MM.1S (cell line): ENCODE measurements at regions not wholly inside any gene's neighbourhood (a gene's known extent, or its start where the extent isn't known, plus 50 kb on each side); places are given as distances from the start of the nearest gene placed in this dataset.

Experiments used
- EZH2 ChIP-seq: fragments of 300-600 bp; sonication (generic); optimal IDR thresholded peaks from 2 replicates; pipeline ENCODE3; 2017; ENCODE audit warnings: low read depth, mild to moderate bottlenecking, antibody characterized with exemption, low read length, mixed read lengths
- EZH2phosphoT487 ChIP-seq: fragments of 300-600 bp; sonication (generic); IDR thresholded peaks from 2 replicates; pipeline ENCODE4 v1.6.1; 2018; ENCODE audit warnings: antibody characterized with exemption, low read length
- TF ChIP-seq, protein P1 (sequence below): fragments of 300-600 bp; sonication (generic); IDR thresholded peaks from 2 replicates; pipeline ENCODE4 v1.5.1; 2016; ENCODE audit warnings: antibody characterized with exemption, low read length, mixed read lengths

DNA sequence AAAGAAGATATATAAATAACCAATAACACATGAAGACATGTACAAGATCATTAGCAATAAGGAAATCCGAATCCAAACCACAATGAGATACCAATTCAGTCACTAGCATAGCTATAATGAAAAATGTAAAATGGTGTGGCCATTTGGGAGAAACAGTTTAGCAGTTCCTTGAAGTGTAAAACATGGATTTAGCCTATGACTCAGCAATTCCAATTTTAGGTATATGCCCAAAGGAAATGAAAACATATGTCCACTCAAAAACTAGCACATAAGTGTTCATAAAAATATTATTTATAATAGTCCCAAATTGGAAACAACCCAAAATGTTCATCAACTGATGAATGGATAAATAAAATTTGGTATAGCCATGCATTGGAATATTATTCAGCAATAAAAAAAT is 165.5 kb upstream of the CRIM1 start:
- TF ChIP-seq, protein P1, sequence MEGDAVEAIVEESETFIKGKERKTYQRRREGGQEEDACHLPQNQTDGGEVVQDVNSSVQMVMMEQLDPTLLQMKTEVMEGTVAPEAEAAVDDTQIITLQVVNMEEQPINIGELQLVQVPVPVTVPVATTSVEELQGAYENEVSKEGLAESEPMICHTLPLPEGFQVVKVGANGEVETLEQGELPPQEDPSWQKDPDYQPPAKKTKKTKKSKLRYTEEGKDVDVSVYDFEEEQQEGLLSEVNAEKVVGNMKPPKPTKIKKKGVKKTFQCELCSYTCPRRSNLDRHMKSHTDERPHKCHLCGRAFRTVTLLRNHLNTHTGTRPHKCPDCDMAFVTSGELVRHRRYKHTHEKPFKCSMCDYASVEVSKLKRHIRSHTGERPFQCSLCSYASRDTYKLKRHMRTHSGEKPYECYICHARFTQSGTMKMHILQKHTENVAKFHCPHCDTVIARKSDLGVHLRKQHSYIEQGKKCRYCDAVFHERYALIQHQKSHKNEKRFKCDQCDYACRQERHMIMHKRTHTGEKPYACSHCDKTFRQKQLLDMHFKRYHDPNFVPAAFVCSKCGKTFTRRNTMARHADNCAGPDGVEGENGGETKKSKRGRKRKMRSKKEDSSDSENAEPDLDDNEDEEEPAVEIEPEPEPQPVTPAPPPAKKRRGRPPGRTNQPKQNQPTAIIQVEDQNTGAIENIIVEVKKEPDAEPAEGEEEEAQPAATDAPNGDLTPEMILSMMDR, result no peak
- no peak for TF ChIP-seq EZH2phosphoT487
- TF ChIP-seq EZH2, result no peak
